ENCODE measurements at regions not wholly inside any gene's neighbourhood (a gene's known extent, or its start where the extent isn't known, plus 50 kb on each side); places are given as distances from the start of the nearest gene placed in this dataset.

GRCh38 chr11:88404932-88405710 is 67.6 kb upstream of the CTSC start:
- TF ChIP-seq, protein P1, sequence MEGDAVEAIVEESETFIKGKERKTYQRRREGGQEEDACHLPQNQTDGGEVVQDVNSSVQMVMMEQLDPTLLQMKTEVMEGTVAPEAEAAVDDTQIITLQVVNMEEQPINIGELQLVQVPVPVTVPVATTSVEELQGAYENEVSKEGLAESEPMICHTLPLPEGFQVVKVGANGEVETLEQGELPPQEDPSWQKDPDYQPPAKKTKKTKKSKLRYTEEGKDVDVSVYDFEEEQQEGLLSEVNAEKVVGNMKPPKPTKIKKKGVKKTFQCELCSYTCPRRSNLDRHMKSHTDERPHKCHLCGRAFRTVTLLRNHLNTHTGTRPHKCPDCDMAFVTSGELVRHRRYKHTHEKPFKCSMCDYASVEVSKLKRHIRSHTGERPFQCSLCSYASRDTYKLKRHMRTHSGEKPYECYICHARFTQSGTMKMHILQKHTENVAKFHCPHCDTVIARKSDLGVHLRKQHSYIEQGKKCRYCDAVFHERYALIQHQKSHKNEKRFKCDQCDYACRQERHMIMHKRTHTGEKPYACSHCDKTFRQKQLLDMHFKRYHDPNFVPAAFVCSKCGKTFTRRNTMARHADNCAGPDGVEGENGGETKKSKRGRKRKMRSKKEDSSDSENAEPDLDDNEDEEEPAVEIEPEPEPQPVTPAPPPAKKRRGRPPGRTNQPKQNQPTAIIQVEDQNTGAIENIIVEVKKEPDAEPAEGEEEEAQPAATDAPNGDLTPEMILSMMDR (IDR thresholded peaks at IDR 0.05), result no peak
- no peak for TF ChIP-seq POLR2AphosphoS5 (IDR thresholded peaks at IDR 0.05)
- peak in 1 of 4 donors; percentile 42 for TF ChIP-seq EP300 (IDR thresholded peaks at IDR 0.05)
- no peak for TF ChIP-seq POLR2A (IDR thresholded peaks at IDR 0.05)
